ENCODE measurements at regions not wholly inside any gene's neighbourhood (a gene's known extent, or its start where the extent isn't known, plus 50 kb on each side); places are given as distances from the start of the nearest gene placed in this dataset.
A peak's percentile ranks its signal among the peaks of the same experiment; 100 is the strongest.

DNA sequence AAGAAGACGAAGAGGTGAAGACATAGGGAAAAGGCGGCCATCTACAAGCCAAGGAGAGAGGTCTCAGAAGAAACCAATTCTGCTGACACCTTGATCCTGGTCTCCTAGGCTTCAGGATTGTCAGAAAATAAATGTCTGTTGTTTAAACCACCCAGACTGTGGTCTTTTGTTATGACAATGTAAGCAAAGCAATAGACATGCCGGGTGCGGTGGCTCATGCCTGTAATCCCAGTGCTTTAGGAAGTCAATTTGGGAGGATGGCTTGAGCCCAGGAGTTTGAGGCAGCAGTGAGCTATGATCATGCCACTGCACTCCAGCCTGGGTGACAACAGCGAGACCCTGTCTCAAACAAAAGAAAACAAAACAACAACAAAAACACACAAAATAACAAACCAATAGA, 64.4 kb downstream of the HAPSTR1 start:
- Histone ChIP-seq H4K20me1 (ENCODE audit: insufficient read depth, low read length) (no peaks in the 10 kb centered on the region), H3K4me2 (ENCODE audit: low read length) (no peak overlapping the region), H3K27ac (ENCODE audit: low read depth, low read length) (no peak overlapping the region), H2AFZ (ENCODE audit: low read depth, low read length) (no peak overlapping the region), H3K79me2 (ENCODE audit: insufficient read depth, low read length) (no peaks in the 10 kb centered on the region), H3K9ac (ENCODE audit: low read length) (no peak overlapping the region), H3K9me3 (ENCODE audit: insufficient read depth, low read depth, low read length) (no peaks in the 10 kb centered on the region), H3K4me1 (ENCODE audit: insufficient read depth, low read length) (no peaks in the 10 kb centered on the region), H3K36me3 (ENCODE audit: insufficient read depth, low read length) (no peaks in the 10 kb centered on the region), H3K4me3 (ENCODE audit: insufficient read depth, low read depth, low read length) (no peak overlapping the region), H3K27me3 (ENCODE audit: insufficient read depth, low read length) (peaks cover 5% of the 10 kb centered on the region)
- Mint-ChIP-seq H3K4me1 (ENCODE audit: low read depth, unreplicated experiment) (no peaks in the 10 kb centered on the region), H3K9me3 (ENCODE audit: unreplicated experiment) (no peaks in the 10 kb centered on the region), H3K27me3 (ENCODE audit: low read depth, unreplicated experiment) (peaks cover 4% of the 10 kb centered on the region), H3K36me3 (ENCODE audit: low read depth, unreplicated experiment) (no peaks in the 10 kb centered on the region), H3K27ac (ENCODE audit: unreplicated experiment) (no peak overlapping the region), H3K4me3 (ENCODE audit: unreplicated experiment) (no peak overlapping the region)
- TF ChIP-seq EZH2 (IDR thresholded peaks at IDR 0.05; ENCODE audit: insufficient read depth, low read length) = no peak
- TF ChIP-seq, protein P1, sequence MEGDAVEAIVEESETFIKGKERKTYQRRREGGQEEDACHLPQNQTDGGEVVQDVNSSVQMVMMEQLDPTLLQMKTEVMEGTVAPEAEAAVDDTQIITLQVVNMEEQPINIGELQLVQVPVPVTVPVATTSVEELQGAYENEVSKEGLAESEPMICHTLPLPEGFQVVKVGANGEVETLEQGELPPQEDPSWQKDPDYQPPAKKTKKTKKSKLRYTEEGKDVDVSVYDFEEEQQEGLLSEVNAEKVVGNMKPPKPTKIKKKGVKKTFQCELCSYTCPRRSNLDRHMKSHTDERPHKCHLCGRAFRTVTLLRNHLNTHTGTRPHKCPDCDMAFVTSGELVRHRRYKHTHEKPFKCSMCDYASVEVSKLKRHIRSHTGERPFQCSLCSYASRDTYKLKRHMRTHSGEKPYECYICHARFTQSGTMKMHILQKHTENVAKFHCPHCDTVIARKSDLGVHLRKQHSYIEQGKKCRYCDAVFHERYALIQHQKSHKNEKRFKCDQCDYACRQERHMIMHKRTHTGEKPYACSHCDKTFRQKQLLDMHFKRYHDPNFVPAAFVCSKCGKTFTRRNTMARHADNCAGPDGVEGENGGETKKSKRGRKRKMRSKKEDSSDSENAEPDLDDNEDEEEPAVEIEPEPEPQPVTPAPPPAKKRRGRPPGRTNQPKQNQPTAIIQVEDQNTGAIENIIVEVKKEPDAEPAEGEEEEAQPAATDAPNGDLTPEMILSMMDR (IDR thresholded peaks at IDR 0.05; ENCODE audit: insufficient read depth, low read depth, low read length) = no peak
- DNase-seq (ENCODE audit: low read depth) (no peak), FAIRE-seq (no peak)

DNA sequence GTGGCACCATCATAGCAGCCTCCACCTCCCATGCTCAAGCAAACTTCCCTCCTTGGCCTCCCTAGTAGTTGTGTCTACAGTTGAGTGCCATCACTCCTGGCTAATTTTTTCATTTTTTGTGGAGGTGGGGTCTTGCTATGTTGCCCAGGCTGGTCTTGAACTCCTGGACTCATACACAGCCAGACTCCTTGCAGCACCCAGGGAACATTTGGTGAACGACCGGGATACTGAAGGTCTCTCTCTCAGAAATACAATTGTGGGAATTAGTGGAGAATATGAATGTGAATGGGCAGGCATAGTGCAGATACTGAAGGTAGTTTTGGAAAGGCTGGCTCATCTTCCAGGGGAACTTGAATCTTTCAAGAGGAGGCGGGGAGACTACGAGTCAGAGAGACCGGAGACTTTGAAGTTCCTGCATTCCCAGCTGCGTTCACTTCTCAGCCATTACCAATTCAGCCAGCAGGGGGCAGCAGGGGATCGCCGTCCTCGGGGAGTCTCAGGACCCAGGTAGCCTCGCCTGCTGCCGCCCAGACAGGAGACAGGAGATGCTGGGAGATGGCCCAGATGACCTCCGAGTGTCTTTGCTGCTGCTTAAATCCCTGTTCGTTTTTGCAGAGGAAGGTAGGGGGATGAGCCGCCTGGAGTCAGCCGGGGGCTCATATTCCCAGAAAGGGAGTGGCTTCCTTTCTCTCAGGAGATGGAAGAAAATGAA, 68.6 kb downstream of the HAPSTR1 start:
- Histone ChIP-seq H3K4me1 (ENCODE audit: insufficient read depth, low read length) (no peaks in the 10 kb centered on the region), H3K4me2 (ENCODE audit: low read length) (peak overlapping the region; percentile 37), H3K9ac (ENCODE audit: low read length) (no peak overlapping the region), H3K27ac (ENCODE audit: low read depth, low read length) (no peak overlapping the region), H3K36me3 (ENCODE audit: insufficient read depth, low read length) (no peaks in the 10 kb centered on the region), H3K9me3 (ENCODE audit: insufficient read depth, low read depth, low read length) (no peaks in the 10 kb centered on the region), H3K27me3 (ENCODE audit: insufficient read depth, low read length) (peaks cover 5% of the 10 kb centered on the region), H4K20me1 (ENCODE audit: insufficient read depth, low read length) (no peaks in the 10 kb centered on the region), H2AFZ (ENCODE audit: low read depth, low read length) (no peak overlapping the region), H3K4me3 (ENCODE audit: insufficient read depth, low read depth, low read length) (no peak overlapping the region), H3K79me2 (ENCODE audit: insufficient read depth, low read length) (no peaks in the 10 kb centered on the region)
- no peaks in the 10 kb centered on the region for H3K9me3 Mint-ChIP-seq (ENCODE audit: unreplicated experiment)
- no peak for TF ChIP-seq EZH2 (IDR thresholded peaks at IDR 0.05; ENCODE audit: insufficient read depth, low read length)
- TF ChIP-seq, protein P1 (IDR thresholded peaks at IDR 0.05; ENCODE audit: insufficient read depth, low read depth, low read length) = peak; percentile 83
- no peak overlapping the region for H3K4me3 Mint-ChIP-seq (ENCODE audit: unreplicated experiment)
- no peaks in the 10 kb centered on the region for H3K36me3 Mint-ChIP-seq (ENCODE audit: low read depth, unreplicated experiment)
- peaks cover 6% of the 10 kb centered on the region for H3K27me3 Mint-ChIP-seq (ENCODE audit: low read depth, unreplicated experiment)
- DNase-seq (ENCODE audit: low read depth) = peak; percentile 20
- no peak for FAIRE-seq
- no peaks in the 10 kb centered on the region for H3K4me1 Mint-ChIP-seq (ENCODE audit: low read depth, unreplicated experiment)
- no peak overlapping the region for H3K27ac Mint-ChIP-seq (ENCODE audit: unreplicated experiment)

DNA sequence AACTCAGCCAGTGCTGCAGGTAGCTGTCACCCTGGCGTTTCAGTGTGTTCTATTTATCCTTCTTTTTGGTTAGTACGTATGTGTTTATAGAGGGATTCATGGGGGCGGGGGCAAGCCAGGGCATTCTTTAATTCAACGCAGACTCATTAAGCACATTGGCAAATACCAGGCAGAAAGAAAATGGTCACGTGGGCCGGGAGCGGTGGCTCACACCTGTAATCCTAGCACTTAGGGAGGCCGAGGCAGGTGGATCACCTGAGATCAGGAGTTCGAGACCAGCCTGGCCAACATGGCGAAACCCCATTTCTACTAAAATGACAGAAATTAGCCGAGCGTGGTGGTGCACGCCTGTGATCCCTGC, 69.1 kb downstream of the HAPSTR1 start:
- no peak for FAIRE-seq

More for the DNA sequence above, 69.1 kb downstream of the HAPSTR1 start:
- Histone ChIP-seq H3K79me2 (ENCODE audit: insufficient read depth, low read length) (no peaks in the 10 kb centered on the region), H3K9me3 (ENCODE audit: insufficient read depth, low read depth, low read length) (no peaks in the 10 kb centered on the region), H3K27ac (ENCODE audit: low read depth, low read length) (no peak overlapping the region), H3K4me3 (ENCODE audit: insufficient read depth, low read depth, low read length) (no peak overlapping the region), H3K27me3 (ENCODE audit: insufficient read depth, low read length) (peaks cover 5% of the 10 kb centered on the region), H2AFZ (ENCODE audit: low read depth, low read length) (no peak overlapping the region), H4K20me1 (ENCODE audit: insufficient read depth, low read length) (no peaks in the 10 kb centered on the region), H3K9ac (ENCODE audit: low read length) (no peak overlapping the region), H3K36me3 (ENCODE audit: insufficient read depth, low read length) (no peaks in the 10 kb centered on the region), H3K4me1 (ENCODE audit: insufficient read depth, low read length) (no peaks in the 10 kb centered on the region), H3K4me2 (ENCODE audit: low read length) (peak overlapping the region; percentile 37)
- no peaks in the 10 kb centered on the region for H3K9me3 Mint-ChIP-seq (ENCODE audit: unreplicated experiment)
- H3K4me3 Mint-ChIP-seq (ENCODE audit: unreplicated experiment) = no peak overlapping the region
- no peaks in the 10 kb centered on the region for H3K36me3 Mint-ChIP-seq (ENCODE audit: low read depth, unreplicated experiment)
- peaks cover 4% of the 10 kb centered on the region for H3K27me3 Mint-ChIP-seq (ENCODE audit: low read depth, unreplicated experiment)
- TF ChIP-seq EZH2 (IDR thresholded peaks at IDR 0.05; ENCODE audit: insufficient read depth, low read length) = no peak
- TF ChIP-seq, protein P1 (IDR thresholded peaks at IDR 0.05; ENCODE audit: insufficient read depth, low read depth, low read length) = no peak
- DNase-seq (ENCODE audit: low read depth) = no peak
- H3K4me1 Mint-ChIP-seq (ENCODE audit: low read depth, unreplicated experiment) = no peaks in the 10 kb centered on the region
- H3K27ac Mint-ChIP-seq (ENCODE audit: unreplicated experiment) = no peak overlapping the region
